HUES48 (cell line): ENCODE measurements at regions not wholly inside any gene's neighbourhood (a gene's known extent, or its start where the extent isn't known, plus 50 kb on each side); places are given as distances from the start of the nearest gene placed in this dataset.

Experiments
- H3K27ac ChIP-seq: one replicate; pipeline ENCODE4 v1.7.0; 2013; ENCODE audit warnings: low read depth, low read length, inconsistent platforms
- H3K27me3 ChIP-seq: 2 replicates; pipeline ENCODE4 v1.6.1; 2013; ENCODE audit warnings: mild to moderate bottlenecking, low read length; ENCODE audit not compliant: control insufficient read depth, insufficient read depth
- H3K36me3 ChIP-seq: 2 replicates; pipeline ENCODE4 v1.6.1; 2013; ENCODE audit warnings: low read length; ENCODE audit not compliant: control insufficient read depth, insufficient read depth
- H3K4me1 ChIP-seq: 2 replicates; pipeline ENCODE4 v1.6.1; 2013; ENCODE audit warnings: mild to moderate bottlenecking, low read length; ENCODE audit not compliant: control insufficient read depth, insufficient read depth
- H3K4me3 ChIP-seq: 2 replicates; pipeline ENCODE4 v1.5.1; 2013; ENCODE audit warnings: mild to moderate bottlenecking, low read depth, low read length
- H3K9ac ChIP-seq: 2 replicates; pipeline ENCODE4 v1.6.1; 2013; ENCODE audit warnings: mild to moderate bottlenecking, low read depth, low read length, moderate library complexity
- H3K9me3 ChIP-seq: 2 replicates; pipeline ENCODE4 v1.6.1; 2013; ENCODE audit warnings: low read length; ENCODE audit not compliant: control insufficient read depth, insufficient read depth

- no peak overlapping the region for H3K27ac ChIP-seq
- no peaks in the 10 kb centered on the region for H3K9me3 ChIP-seq
- H3K4me1 ChIP-seq: no peaks in the 10 kb centered on the region; the same call in 1 of the 2 replicates
- no peak overlapping the region for H3K9ac ChIP-seq
- H3K27me3 ChIP-seq: no peaks in the 10 kb centered on the region
- no peaks in the 10 kb centered on the region for H3K36me3 ChIP-seq
- no peak overlapping the region for H3K4me3 ChIP-seq
These were observed 888.0 kb downstream of the PCDH18 start for GRCh38 chr4:136644279-136644678.

- Histone ChIP-seq H3K36me3 (no peaks in the 10 kb centered on the region), H3K4me3 (no peak overlapping the region), H3K27ac (no peak overlapping the region), H3K9me3 (no peaks in the 10 kb centered on the region), H3K4me1 (no peaks in the 10 kb centered on the region; the same call in 1 of the 2 replicates), H3K27me3 (no peaks in the 10 kb centered on the region), H3K9ac (no peak overlapping the region)
These were observed 888.9 kb downstream of the PCDH18 start for GRCh38 chr4:136643416-136643815.

DNA sequence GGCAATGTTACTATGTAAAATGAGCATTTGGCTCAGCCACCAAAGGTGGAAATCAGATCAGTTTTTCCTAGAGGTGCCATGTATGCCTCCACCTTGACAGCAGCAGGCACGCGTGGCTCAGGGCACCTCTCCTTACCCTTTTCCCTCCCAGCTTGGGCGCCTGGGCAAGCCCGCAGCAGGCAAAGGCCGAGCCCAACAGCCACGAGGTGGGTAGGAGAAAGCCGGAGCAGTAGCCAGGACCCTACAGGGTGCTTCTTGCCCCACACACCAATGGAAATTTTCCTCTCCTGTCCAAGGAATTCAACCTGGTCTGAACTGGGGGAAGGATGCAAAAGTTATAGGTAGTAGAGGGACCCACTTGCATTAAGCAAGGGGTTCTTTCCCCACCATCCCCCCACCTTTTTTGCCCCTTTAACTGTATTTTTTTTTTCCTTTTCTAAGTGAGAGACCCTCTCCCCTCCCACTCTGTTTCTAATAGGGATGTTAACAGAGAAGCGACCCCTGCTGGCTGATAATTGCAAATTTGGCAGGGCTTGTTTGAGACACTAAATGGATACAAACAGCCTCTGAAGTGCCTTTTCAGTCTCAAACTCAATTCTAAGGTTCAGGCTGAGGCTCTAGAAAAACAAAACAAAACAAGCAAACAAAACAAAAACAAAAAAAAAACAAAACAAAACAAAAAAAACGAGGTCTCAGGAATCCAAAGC lies 895.1 kb downstream of the PCDH18 start:
- no peaks in the 10 kb centered on the region for H3K9me3 ChIP-seq
- H3K9ac ChIP-seq: no peak overlapping the region
- H3K36me3 ChIP-seq: no peaks in the 10 kb centered on the region
- H3K27ac ChIP-seq: no peak overlapping the region
- no peaks in the 10 kb centered on the region for H3K27me3 ChIP-seq
- H3K4me1 ChIP-seq: peaks cover 7% of the 10 kb centered on the region; the same call in 1 of the 2 replicates
- no peak overlapping the region for H3K4me3 ChIP-seq

- no peak overlapping the region for H3K27ac ChIP-seq
- H3K4me3 ChIP-seq: no peak overlapping the region
- H3K9ac ChIP-seq: no peak overlapping the region
These were observed 896.1 kb downstream of the PCDH18 start for GRCh38 chr4:136636155-136636554.

DNA sequence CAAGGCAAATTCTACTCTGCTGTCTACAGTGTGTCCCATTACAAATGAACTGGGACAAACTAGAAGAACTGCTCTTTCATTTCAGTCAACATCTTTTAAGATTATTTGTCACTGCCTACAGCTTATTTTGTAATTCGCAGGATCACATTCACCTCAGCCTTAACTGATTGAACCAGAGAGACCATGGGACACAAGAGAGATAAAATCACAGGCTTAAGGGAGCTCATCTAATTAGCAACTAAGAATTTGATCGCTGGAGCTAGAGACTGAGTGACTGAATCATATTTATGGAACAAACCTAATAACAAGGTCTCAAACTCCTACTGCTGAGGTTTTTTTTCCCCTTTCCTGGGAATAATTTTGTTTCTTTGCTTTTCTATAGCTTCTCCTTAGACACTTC lies 898.2 kb downstream of the PCDH18 start:
- no peaks in the 10 kb centered on the region for H3K36me3 ChIP-seq
- no peak overlapping the region for H3K9ac ChIP-seq
- H3K27me3 ChIP-seq: no peaks in the 10 kb centered on the region
- peaks cover 7% of the 10 kb centered on the region; the same call in 1 of the 2 replicates for H3K4me1 ChIP-seq
- no peak overlapping the region for H3K27ac ChIP-seq
- no peaks in the 10 kb centered on the region for H3K9me3 ChIP-seq
- no peak overlapping the region for H3K4me3 ChIP-seq

More at GRCh38 chr4:136636155-136636554, 896.1 kb downstream of the PCDH18 start:
- H3K9me3 ChIP-seq: no peaks in the 10 kb centered on the region
- peaks cover 7% of the 10 kb centered on the region; the same call in 1 of the 2 replicates for H3K4me1 ChIP-seq
- H3K27me3 ChIP-seq: no peaks in the 10 kb centered on the region
- H3K36me3 ChIP-seq: no peaks in the 10 kb centered on the region

DNA sequence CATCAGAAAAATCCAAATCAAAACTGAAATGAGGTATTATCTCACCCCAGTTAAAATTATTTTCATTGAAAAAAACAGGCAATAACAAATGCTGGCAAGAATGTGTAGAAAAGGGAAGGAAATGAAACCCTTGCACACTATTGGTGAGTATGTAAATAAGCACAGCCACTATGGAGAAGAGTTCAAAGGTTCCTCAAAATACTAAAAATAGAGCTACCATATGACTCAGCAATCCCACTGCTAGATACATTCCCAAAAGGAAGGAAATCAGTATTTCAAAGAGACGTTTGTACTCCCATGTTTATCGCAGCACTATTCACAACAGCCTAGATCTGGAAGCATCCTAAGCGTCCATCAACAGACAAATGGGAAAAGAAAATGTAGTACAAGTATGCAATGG lies 932.4 kb downstream of the PCDH18 start:
- Histone ChIP-seq H3K9ac (no peak overlapping the region), H3K36me3 (no peaks in the 10 kb centered on the region), H3K4me3 (no peak overlapping the region), H3K27ac (no peak overlapping the region), H3K27me3 (no peaks in the 10 kb centered on the region), H3K9me3 (no peaks in the 10 kb centered on the region), H3K4me1 (no peaks in the 10 kb centered on the region)

DNA sequence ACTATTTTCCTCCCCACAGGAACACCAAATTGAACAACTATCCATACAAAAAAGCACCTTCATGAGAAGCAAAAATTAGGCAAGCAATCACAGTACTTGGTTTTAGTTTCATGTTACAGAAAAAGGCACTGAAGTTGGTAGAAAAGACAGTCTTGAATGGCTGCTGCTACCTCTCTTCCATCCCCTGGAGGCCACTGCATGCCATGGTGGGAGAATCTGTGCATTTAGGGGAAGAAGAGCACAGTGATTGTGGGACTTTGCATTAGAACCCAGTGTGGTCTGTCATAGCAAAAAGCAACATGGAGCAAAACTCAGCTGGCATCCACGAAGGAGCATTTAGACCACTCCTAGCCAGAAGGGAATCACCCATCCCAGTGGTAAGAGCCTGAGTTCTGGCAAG lies 941.9 kb downstream of the PCDH18 start:
- Histone ChIP-seq H3K27me3 (no peaks in the 10 kb centered on the region), H3K9me3 (no peaks in the 10 kb centered on the region), H3K9ac (no peak overlapping the region), H3K36me3 (no peaks in the 10 kb centered on the region), H3K4me3 (no peak overlapping the region), H3K4me1 (no peaks in the 10 kb centered on the region), H3K27ac (no peak overlapping the region)

- no peak overlapping the region for H3K4me3 ChIP-seq
- no peaks in the 10 kb centered on the region for H3K36me3 ChIP-seq
- H3K4me1 ChIP-seq: no peaks in the 10 kb centered on the region
- no peaks in the 10 kb centered on the region for H3K27me3 ChIP-seq
- H3K9me3 ChIP-seq: no peaks in the 10 kb centered on the region
- no peak overlapping the region for H3K27ac ChIP-seq
- no peak overlapping the region for H3K9ac ChIP-seq
These were observed 948.7 kb downstream of the PCDH18 start for GRCh38 chr4:136583567-136583966.

GRCh38 chr4:136581119-136581518 lies 951.2 kb downstream of the PCDH18 start:
- Histone ChIP-seq H3K9me3 (no peaks in the 10 kb centered on the region), H3K4me3 (no peak overlapping the region), H3K36me3 (no peaks in the 10 kb centered on the region), H3K27ac (no peak overlapping the region), H3K9ac (no peak overlapping the region), H3K27me3 (no peaks in the 10 kb centered on the region), H3K4me1 (no peaks in the 10 kb centered on the region)

DNA sequence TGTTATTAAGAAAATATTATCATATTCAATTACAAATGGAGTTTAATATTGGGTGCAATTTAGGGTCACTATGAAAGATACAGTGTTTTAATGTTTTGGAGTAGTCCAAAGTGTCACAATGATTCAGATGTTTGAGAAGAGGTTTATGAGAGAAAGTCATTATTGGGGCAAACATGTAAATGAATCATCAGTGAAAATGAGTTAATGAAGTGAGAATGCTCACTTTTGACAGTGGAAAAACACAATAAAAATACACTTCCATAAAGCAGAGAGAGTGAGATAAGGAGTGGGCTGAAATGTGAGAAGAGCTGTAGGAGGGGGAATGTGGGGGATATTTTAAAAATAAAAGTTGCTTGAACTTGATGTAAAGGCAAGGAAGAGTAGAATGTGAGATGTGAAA lies 957.1 kb downstream of the PCDH18 start:
- no peaks in the 10 kb centered on the region for H3K27me3 ChIP-seq
- H3K4me3 ChIP-seq: no peak overlapping the region
- no peaks in the 10 kb centered on the region for H3K36me3 ChIP-seq
- no peaks in the 10 kb centered on the region for H3K9me3 ChIP-seq
- H3K4me1 ChIP-seq: no peaks in the 10 kb centered on the region
- H3K9ac ChIP-seq: no peak overlapping the region
- no peak overlapping the region for H3K27ac ChIP-seq

DNA sequence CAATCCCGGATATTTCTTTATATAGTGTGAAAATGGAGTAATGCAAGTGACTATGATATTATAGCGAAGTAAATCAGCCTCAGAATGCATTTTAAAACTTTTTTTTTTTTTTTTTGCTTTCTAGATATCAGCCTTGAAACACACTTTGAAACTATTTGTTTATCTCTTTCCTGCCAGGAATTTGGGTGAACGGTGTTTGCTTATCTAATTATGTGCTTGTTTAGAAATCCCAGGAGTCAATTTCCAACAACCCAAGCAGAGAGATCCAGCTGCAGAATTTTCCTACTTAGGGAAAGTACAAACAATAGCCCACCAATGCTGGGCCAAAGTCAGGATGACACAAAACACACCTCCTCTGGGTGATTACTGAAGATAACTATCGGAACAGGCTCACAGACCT lies 958.8 kb downstream of the PCDH18 start:
- Histone ChIP-seq H3K27ac (no peak overlapping the region), H3K27me3 (no peaks in the 10 kb centered on the region), H3K4me3 (no peak overlapping the region), H3K4me1 (no peaks in the 10 kb centered on the region), H3K9ac (no peak overlapping the region), H3K36me3 (no peaks in the 10 kb centered on the region), H3K9me3 (no peaks in the 10 kb centered on the region)
